T-helper 1 cell treated with Interleukin-12 subunit alpha and Interleukin-12 subunit beta and Interleukin-4 antibody, amounts not matched to agents 30 μg/mL and 1 μg/mL, for 36 hours (primary cell): ENCODE measurements at regions not wholly inside any gene's neighbourhood (a gene's known extent, or its start where the extent isn't known, plus 50 kb on each side); places are given as distances from the start of the nearest gene placed in this dataset.
"Not testable (repeated sequence)": the region's sequence is repeated elsewhere in the genome, so short reads cannot be mapped to it uniquely, and the experiment has no call there.

ENCODE experiments used
- H3K27ac Mint-ChIP-seq: one replicate; pipeline ENCODE4 v1.8.0; 2021; ENCODE audit warnings: mild to moderate bottlenecking, mixed read lengths
- H3K27me3 Mint-ChIP-seq: one replicate; pipeline ENCODE4 v1.8.0; 2021; ENCODE audit warnings: low read depth, mixed read lengths
- H3K36me3 Mint-ChIP-seq: one replicate; pipeline ENCODE4 v1.8.0; 2021; ENCODE audit warnings: low read depth, mixed read lengths
- H3K4me1 Mint-ChIP-seq: one replicate; pipeline ENCODE4 v1.8.0; 2021; ENCODE audit warnings: low read depth, mixed read lengths
- H3K4me3 Mint-ChIP-seq: one replicate; pipeline ENCODE4 v1.8.0; 2021; ENCODE audit warnings: mild to moderate bottlenecking, moderate library complexity, mixed read lengths
- H3K9me3 Mint-ChIP-seq: one replicate; pipeline ENCODE4 v1.8.0; 2021; ENCODE audit warnings: mixed read lengths

- Mint-ChIP-seq H3K27me3 (peaks cover 34% of the 10 kb centered on the region), H3K4me1 (no peaks in the 10 kb centered on the region), H3K9me3 (no peaks in the 10 kb centered on the region), H3K27ac (no peak overlapping the region), H3K36me3 (no peaks in the 10 kb centered on the region), H3K4me3 (no peak overlapping the region)
These were observed 64.2 kb upstream of the ITGA11 start for GRCh38 chr15:68495981-68496705.

GRCh38 chr15:68496751-68497150 is 64.8 kb upstream of the ITGA11 start:
- H3K36me3 Mint-ChIP-seq, H3K9me3 Mint-ChIP-seq, H3K4me1 Mint-ChIP-seq, H3K27ac Mint-ChIP-seq, H3K4me3 Mint-ChIP-seq: not testable (repeated sequence)
- peaks cover 38% of the 10 kb centered on the region for H3K27me3 Mint-ChIP-seq

GRCh38 chr15:68497206-68497910 is 65.4 kb upstream of the ITGA11 start:
- no peaks in the 10 kb centered on the region for H3K4me1 Mint-ChIP-seq
- no peaks in the 10 kb centered on the region for H3K9me3 Mint-ChIP-seq
- no peak overlapping the region for H3K4me3 Mint-ChIP-seq

GRCh38 chr15:68498076-68498475 is 66.1 kb upstream of the ITGA11 start:
- Mint-ChIP-seq H3K27ac (no peak overlapping the region), H3K36me3 (no peaks in the 10 kb centered on the region)

More at GRCh38 chr15:68497206-68497910, 65.4 kb upstream of the ITGA11 start:
- Mint-ChIP-seq H3K27me3 (peaks cover 38% of the 10 kb centered on the region), H3K27ac (no peak overlapping the region), H3K36me3 (no peaks in the 10 kb centered on the region)

GRCh38 chr15:68499620-68500312 is 67.8 kb upstream of the ITGA11 start:
- H3K27me3 Mint-ChIP-seq: peaks cover 21% of the 10 kb centered on the region
- H3K4me1 Mint-ChIP-seq: peaks cover 3% of the 10 kb centered on the region
- no peaks in the 10 kb centered on the region for H3K9me3 Mint-ChIP-seq
- H3K36me3 Mint-ChIP-seq: no peaks in the 10 kb centered on the region
- no peak overlapping the region for H3K27ac Mint-ChIP-seq
- no peak overlapping the region for H3K4me3 Mint-ChIP-seq

More at GRCh38 chr15:68498076-68498475, 66.1 kb upstream of the ITGA11 start:
- Mint-ChIP-seq H3K4me3 (no peak overlapping the region), H3K9me3 (no peaks in the 10 kb centered on the region), H3K4me1 (no peaks in the 10 kb centered on the region), H3K27me3 (peaks cover 34% of the 10 kb centered on the region)

- Mint-ChIP-seq H3K4me3 (no peak overlapping the region), H3K9me3 (no peaks in the 10 kb centered on the region), H3K4me1 (peaks cover 6% of the 10 kb centered on the region), H3K27ac (no peak overlapping the region), H3K27me3 (peaks cover 24% of the 10 kb centered on the region), H3K36me3 (no peaks in the 10 kb centered on the region)
These were observed 68.6 kb upstream of the ITGA11 start for GRCh38 chr15:68500363-68501258.

GRCh38 chr15:68501259-68501591 is 69.3 kb upstream of the ITGA11 start:
- H3K27me3 Mint-ChIP-seq: peaks cover 20% of the 10 kb centered on the region
- no peaks in the 10 kb centered on the region for H3K9me3 Mint-ChIP-seq
- no peak overlapping the region for H3K27ac Mint-ChIP-seq
- no peak overlapping the region for H3K4me3 Mint-ChIP-seq
- H3K36me3 Mint-ChIP-seq: no peaks in the 10 kb centered on the region
- H3K4me1 Mint-ChIP-seq: peaks cover 6% of the 10 kb centered on the region

- Mint-ChIP-seq H3K4me1 (peaks cover 6% of the 10 kb centered on the region), H3K27me3 (peaks cover 19% of the 10 kb centered on the region), H3K36me3 (no peaks in the 10 kb centered on the region), H3K27ac (no peak overlapping the region), H3K9me3 (no peaks in the 10 kb centered on the region), H3K4me3 (no peak overlapping the region)
These were observed 69.7 kb upstream of the ITGA11 start for GRCh38 chr15:68501616-68502015.

- no peaks in the 10 kb centered on the region for H3K36me3 Mint-ChIP-seq
- no peaks in the 10 kb centered on the region for H3K9me3 Mint-ChIP-seq
- H3K27ac Mint-ChIP-seq: no peak overlapping the region
- peaks cover 23% of the 10 kb centered on the region for H3K27me3 Mint-ChIP-seq
- peaks cover 6% of the 10 kb centered on the region for H3K4me1 Mint-ChIP-seq
- H3K4me3 Mint-ChIP-seq: no peak overlapping the region
These were observed 70.5 kb upstream of the ITGA11 start for GRCh38 chr15:68502398-68502901.

GRCh38 chr15:68503213-68503612 is 71.2 kb upstream of the ITGA11 start:
- no peak overlapping the region for H3K4me3 Mint-ChIP-seq
- peaks cover 21% of the 10 kb centered on the region for H3K27me3 Mint-ChIP-seq
- peaks cover 6% of the 10 kb centered on the region for H3K4me1 Mint-ChIP-seq
- H3K9me3 Mint-ChIP-seq: no peaks in the 10 kb centered on the region
- no peaks in the 10 kb centered on the region for H3K36me3 Mint-ChIP-seq
- no peak overlapping the region for H3K27ac Mint-ChIP-seq

- no peaks in the 10 kb centered on the region for H3K36me3 Mint-ChIP-seq
- H3K4me3 Mint-ChIP-seq: no peak overlapping the region
- peaks cover 25% of the 10 kb centered on the region for H3K27me3 Mint-ChIP-seq
- H3K4me1 Mint-ChIP-seq: peaks cover 6% of the 10 kb centered on the region
- no peak overlapping the region for H3K27ac Mint-ChIP-seq
- no peaks in the 10 kb centered on the region for H3K9me3 Mint-ChIP-seq
These were observed 72.1 kb upstream of the ITGA11 start for GRCh38 chr15:68503791-68504680.

- peaks cover 25% of the 10 kb centered on the region for H3K27me3 Mint-ChIP-seq
- no peaks in the 10 kb centered on the region for H3K36me3 Mint-ChIP-seq
- no peaks in the 10 kb centered on the region for H3K9me3 Mint-ChIP-seq
- peaks cover 6% of the 10 kb centered on the region for H3K4me1 Mint-ChIP-seq
- H3K4me3 Mint-ChIP-seq: no peak overlapping the region
- no peak overlapping the region for H3K27ac Mint-ChIP-seq
These were observed 72.8 kb upstream of the ITGA11 start for GRCh38 chr15:68504681-68505170.

- H3K4me1 Mint-ChIP-seq: peaks cover 6% of the 10 kb centered on the region
- peaks cover 30% of the 10 kb centered on the region for H3K27me3 Mint-ChIP-seq
- no peak overlapping the region for H3K4me3 Mint-ChIP-seq
These were observed 72.7 kb upstream of the CORO2B start for GRCh38 chr15:68506071-68506470.

More at GRCh38 chr15:68506071-68506470, 72.7 kb upstream of the CORO2B start:
- H3K27ac Mint-ChIP-seq: no peak overlapping the region
- H3K9me3 Mint-ChIP-seq: no peaks in the 10 kb centered on the region
- no peaks in the 10 kb centered on the region for H3K36me3 Mint-ChIP-seq
